CD14-positive monocyte (primary cell): ENCODE measurements at regions not wholly inside any gene's neighbourhood (a gene's known extent, or its start where the extent isn't known, plus 50 kb on each side); places are given as distances from the start of the nearest gene placed in this dataset.

ENCODE experiments used
- DNase-seq, 3 donors: peaks; one replicate each; pipeline ENCODE4 v3.0.0-alpha.2; 2011 to 2022
- H2AFZ ChIP-seq: 2 replicates; pipeline ENCODE4 v1.6.0; 2012; ENCODE audit warnings: mild to moderate bottlenecking, low read depth, low read length, inconsistent platforms; ENCODE audit not compliant: insufficient read depth, poor library complexity, severe bottlenecking
- H3K27ac ChIP-seq, 2 donors: 1 replicate in 1 of 2; 2 replicates in 1 of 2; pipeline ENCODE4 v1.5.1; 2012 to 2013; ENCODE audit warnings: low read length in 2 of 2, control low read depth in 1 of 2, inconsistent platforms in 1 of 2, low read depth in 1 of 2, mild to moderate bottlenecking in 1 of 2
- H3K27me3 ChIP-seq, 2 donors: one replicate each; pipeline versions ENCODE4 v1.6.0 to v1.6.1; 2011 to 2013; ENCODE audit warnings: low read length in 2 of 2; ENCODE audit not compliant: control insufficient read depth in 2 of 2, insufficient read depth in 2 of 2
- H3K36me3 ChIP-seq, 2 donors: replicated peaks in 1 of 2; 1 replicate in 1 of 2; 2 replicates in 1 of 2; pipeline versions ENCODE4 v1.5.1 to v1.6.1; 2012 to 2013; ENCODE audit warnings: low read length in 2 of 2, control low read depth in 1 of 2, inconsistent platforms in 1 of 2, mild to moderate bottlenecking in 1 of 2; ENCODE audit not compliant: insufficient read depth in 2 of 2, control insufficient read depth in 1 of 2
- H3K4me1 ChIP-seq, 2 donors: 1 replicate in 1 of 2; 2 replicates in 1 of 2; pipeline versions ENCODE4 v1.5.1 to v1.6.1; 2012 to 2013; ENCODE audit warnings: low read length in 2 of 2, control low read depth in 1 of 2, inconsistent platforms in 1 of 2, mild to moderate bottlenecking in 1 of 2, moderate library complexity in 1 of 2; ENCODE audit not compliant: insufficient read depth in 2 of 2, control insufficient read depth in 1 of 2
- H3K4me2 ChIP-seq: replicated peaks from 2 replicates; pipeline ENCODE3; 2012; ENCODE audit warnings: low read length, moderate library complexity, mild to moderate bottlenecking; ENCODE audit not compliant: poor library complexity, severe bottlenecking; ENCODE audit errors: extremely low read depth
- H3K4me3 ChIP-seq, 3 experiments: fragments of 200-600 bp in 1 of 3; sonication (generic) in 1 of 3; replicated peaks in 1 of 3; 1 replicate in 2 of 3; 2 replicates in 1 of 3; pipeline ENCODE4 v1.5.1; 2011 to 2013; ENCODE audit warnings: low read length in 3 of 3, mild to moderate bottlenecking in 3 of 3, control low read depth in 2 of 3, low read depth in 2 of 3, inconsistent platforms in 1 of 3, moderate library complexity in 1 of 3
- H3K79me2 ChIP-seq: 2 replicates; pipeline ENCODE4 v1.6.0; 2012; ENCODE audit warnings: mild to moderate bottlenecking, control low read depth, inconsistent platforms, low read length, moderate library complexity; ENCODE audit not compliant: insufficient read depth
- H3K9ac ChIP-seq: 2 replicates; pipeline ENCODE4 v1.6.0; 2017; ENCODE audit warnings: low read length, mild to moderate bottlenecking; ENCODE audit not compliant: insufficient read depth, poor library complexity, severe bottlenecking
- H3K9me3 ChIP-seq, 2 donors: replicated peaks in 1 of 2; 1 replicate in 1 of 2; 2 replicates in 1 of 2; pipeline versions ENCODE4 v1.5.1 to v1.6.1; 2012 to 2013; ENCODE audit warnings: low read length in 2 of 2, control low read depth in 1 of 2; ENCODE audit not compliant: control insufficient read depth in 1 of 2, insufficient read depth in 1 of 2
- H4K20me1 ChIP-seq: 2 replicates; pipeline ENCODE4 v1.6.0; 2012; ENCODE audit warnings: mild to moderate bottlenecking, low read length, control low read depth, moderate library complexity; ENCODE audit not compliant: insufficient read depth
- H3K27ac Mint-ChIP-seq, 7 donors: one replicate each; pipeline ENCODE4 v1.8.0; 2020; ENCODE audit warnings: mild to moderate bottlenecking in 7 of 7, mixed read lengths in 7 of 7, moderate library complexity in 6 of 7, inconsistent platforms in 2 of 7
- H3K27me3 Mint-ChIP-seq, 3 donors: one replicate each; pipeline ENCODE4 v1.8.0; 2021 to 2022; ENCODE audit warnings: low read depth in 3 of 3, mild to moderate bottlenecking in 3 of 3, mixed read lengths in 3 of 3, moderate library complexity in 3 of 3, inconsistent platforms in 1 of 3
- H3K36me3 Mint-ChIP-seq, 2 donors: one replicate each; pipeline ENCODE4 v1.8.0; 2020; ENCODE audit warnings: mixed read lengths in 2 of 2, inconsistent platforms in 1 of 2, mild to moderate bottlenecking in 1 of 2
- H3K4me1 Mint-ChIP-seq: one replicate; pipeline ENCODE4 v1.8.0; 2020; ENCODE audit warnings: mild to moderate bottlenecking, mixed read lengths
- H3K4me3 Mint-ChIP-seq, 2 donors: one replicate each; pipeline ENCODE4 v1.8.0; 2020; ENCODE audit warnings: mild to moderate bottlenecking in 2 of 2, mixed read lengths in 2 of 2, moderate library complexity in 1 of 2
- H3K9me3 Mint-ChIP-seq, 7 donors: one replicate each; pipeline ENCODE4 v1.8.0; 2020 to 2022; ENCODE audit warnings: mixed read lengths in 7 of 7, mild to moderate bottlenecking in 6 of 7, moderate library complexity in 6 of 7, inconsistent platforms in 2 of 7
- WGBS: methylation state at CpG from one replicate; pipeline ENCODE4 v1.1.5; 2013; ENCODE audit warnings: missing lambda C conversion rate; ENCODE audit not compliant: insufficient coverage; 5-methylcytosine and 5-hydroxymethylcytosine counted together
- intact Hi-C, 2 donors: fragments of 100-400 bp; cut with micrococcal nuclease; formaldehyde crosslinking; loops; one replicate each; pipeline versions ENCODE4 v1.15.0 to v1.15.1; 2023
- TF ChIP-seq, protein P1 (sequence below): fragments of 200-600 bp; IDR thresholded peaks from one replicate; pipeline ENCODE4 v1.8.0; 2022; ENCODE audit warnings: antibody characterized with exemption, mild to moderate bottlenecking

GRCh38 chr16:54519161-54519695 lies 232.6 kb upstream of the IRX3 start:
- Histone ChIP-seq H3K4me2 (no peak overlapping the region), H4K20me1 (no peaks in the 10 kb centered on the region), H3K9ac (no peak overlapping the region), H3K9me3 (peaks cover 0 to 3% of the 10 kb centered on the region in 2 donors), H2AFZ (no peak overlapping the region), H3K27ac (no peak overlapping the region), H3K27me3 (no peaks in the 10 kb centered on the region), H3K79me2 (no peaks in the 10 kb centered on the region), H3K4me1 (no peaks in the 10 kb centered on the region), H3K4me3 (no peak overlapping the region), H3K36me3 (no peaks in the 10 kb centered on the region)
- Mint-ChIP-seq H3K9me3 (peaks cover 0 to 8% (median 5%) of the 10 kb centered on the region in 7 donors), H3K27me3 (peaks cover 1 to 7% (median 2%) of the 10 kb centered on the region in 3 donors), H3K4me1 (no peaks in the 10 kb centered on the region), H3K4me3 (no peak overlapping the region), H3K27ac (no peak overlapping the region), H3K36me3 (no peaks in the 10 kb centered on the region)
- 100% methylated on average over 1 of the region's 4 CpGs for WGBS
- intact Hi-C loops: no loop called here
- TF ChIP-seq, protein P1, sequence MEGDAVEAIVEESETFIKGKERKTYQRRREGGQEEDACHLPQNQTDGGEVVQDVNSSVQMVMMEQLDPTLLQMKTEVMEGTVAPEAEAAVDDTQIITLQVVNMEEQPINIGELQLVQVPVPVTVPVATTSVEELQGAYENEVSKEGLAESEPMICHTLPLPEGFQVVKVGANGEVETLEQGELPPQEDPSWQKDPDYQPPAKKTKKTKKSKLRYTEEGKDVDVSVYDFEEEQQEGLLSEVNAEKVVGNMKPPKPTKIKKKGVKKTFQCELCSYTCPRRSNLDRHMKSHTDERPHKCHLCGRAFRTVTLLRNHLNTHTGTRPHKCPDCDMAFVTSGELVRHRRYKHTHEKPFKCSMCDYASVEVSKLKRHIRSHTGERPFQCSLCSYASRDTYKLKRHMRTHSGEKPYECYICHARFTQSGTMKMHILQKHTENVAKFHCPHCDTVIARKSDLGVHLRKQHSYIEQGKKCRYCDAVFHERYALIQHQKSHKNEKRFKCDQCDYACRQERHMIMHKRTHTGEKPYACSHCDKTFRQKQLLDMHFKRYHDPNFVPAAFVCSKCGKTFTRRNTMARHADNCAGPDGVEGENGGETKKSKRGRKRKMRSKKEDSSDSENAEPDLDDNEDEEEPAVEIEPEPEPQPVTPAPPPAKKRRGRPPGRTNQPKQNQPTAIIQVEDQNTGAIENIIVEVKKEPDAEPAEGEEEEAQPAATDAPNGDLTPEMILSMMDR: no peak
- no peak for DNase-seq

GRCh38 chr16:54517181-54517580 lies 230.6 kb upstream of the IRX3 start:
- no peaks in the 10 kb centered on the region for H3K4me1 Mint-ChIP-seq
- 44% methylated on average over 2 of the region's 6 CpGs for WGBS

More at GRCh38 chr16:54517181-54517580, 230.6 kb upstream of the IRX3 start:
- Histone ChIP-seq H3K4me1 (no peaks in the 10 kb centered on the region), H3K9me3 (peaks cover 0 to 3% of the 10 kb centered on the region in 2 donors), H3K9ac (no peak overlapping the region), H3K27me3 (no peaks in the 10 kb centered on the region), H3K4me3 (no peak overlapping the region), H4K20me1 (no peaks in the 10 kb centered on the region), H3K36me3 (no peaks in the 10 kb centered on the region), H2AFZ (no peak overlapping the region), H3K79me2 (no peaks in the 10 kb centered on the region), H3K4me2 (no peak overlapping the region), H3K27ac (no peak overlapping the region)
- Mint-ChIP-seq H3K27me3 (peaks cover 1 to 11% (median 2%) of the 10 kb centered on the region in 3 donors), H3K4me3 (no peak overlapping the region), H3K9me3 (peaks cover 0 to 13% (median 4%) of the 10 kb centered on the region in 7 donors), H3K36me3 (no peaks in the 10 kb centered on the region), H3K27ac (no peak overlapping the region)
- TF ChIP-seq, protein P1: no peak
- intact Hi-C loops: no loop called here
- no peak for DNase-seq
